ENCODE measurements at regions not wholly inside any gene's neighbourhood (a gene's known extent, or its start where the extent isn't known, plus 50 kb on each side); places are given as distances from the start of the nearest gene placed in this dataset.

DNA sequence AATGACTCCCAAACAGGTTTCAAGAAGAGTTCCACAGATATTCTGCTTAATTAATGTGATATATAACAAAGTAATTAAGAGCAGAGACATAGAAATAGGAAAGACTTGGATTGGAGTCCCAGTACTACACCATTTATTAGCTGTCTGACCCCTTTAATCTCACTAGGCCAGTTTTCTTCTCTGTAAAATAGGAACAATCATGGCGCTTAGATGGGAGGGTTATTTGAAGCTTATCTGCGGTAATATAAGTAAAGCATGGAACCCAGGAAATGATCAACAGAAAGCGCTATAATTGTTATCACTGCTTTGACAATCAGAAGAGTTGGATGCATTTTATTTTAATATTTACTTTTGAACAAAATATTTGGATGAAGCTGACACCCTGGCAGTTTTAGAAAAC, 71.3 kb upstream of the IFNE start:
- Histone ChIP-seq H3K79me1 (ENCODE audit: low read length) (no peaks in the 10 kb centered on the region), H3K4ac (ENCODE audit: low read depth, low read length) (no peak overlapping the region), H3K4me3 (ENCODE audit: low read length) (no peak overlapping the region), H2AK5ac (ENCODE audit: low read length) (no peak overlapping the region), H3K27me3 (ENCODE audit: insufficient read depth, low read length, poor library complexity) (no peaks in the 10 kb centered on the region), H4K8ac (ENCODE audit: low read depth, low read length) (no peak overlapping the region), H2BK5ac (ENCODE audit: low read length) (no peak overlapping the region), H2BK15ac (replicated peaks; ENCODE audit: low read depth) (no peak overlapping the region), H3K79me2 (ENCODE audit: control insufficient read depth, insufficient read depth, low read length) (no peaks in the 10 kb centered on the region), H3K4me1 (ENCODE audit: control insufficient read depth, low read depth, low read length) (peaks cover 3% of the 10 kb centered on the region), H3K9ac (ENCODE audit: low read length) (no peak overlapping the region), H3K36me3 (ENCODE audit: control insufficient read depth, insufficient read depth, low read length) (no peaks in the 10 kb centered on the region), H3K27ac (ENCODE audit: low read depth, low read length) (no peak overlapping the region), H2BK120ac (ENCODE audit: low read depth, low read length) (no peak overlapping the region), H4K5ac (ENCODE audit: low read length) (no peak overlapping the region), H3K56ac (ENCODE audit: low read length) (no peak overlapping the region), H3K4me2 (ENCODE audit: low read length) (no peak overlapping the region), H3K23ac (ENCODE audit: low read length) (no peak overlapping the region), H3K18ac (ENCODE audit: low read length) (no peak overlapping the region)
- no CpG with 5 or more reads among the region's 3 CpGs for WGBS (ENCODE audit: extremely low coverage, insufficient coverage, low lambda C conversion rate)
- no peak for DNase-seq

DNA sequence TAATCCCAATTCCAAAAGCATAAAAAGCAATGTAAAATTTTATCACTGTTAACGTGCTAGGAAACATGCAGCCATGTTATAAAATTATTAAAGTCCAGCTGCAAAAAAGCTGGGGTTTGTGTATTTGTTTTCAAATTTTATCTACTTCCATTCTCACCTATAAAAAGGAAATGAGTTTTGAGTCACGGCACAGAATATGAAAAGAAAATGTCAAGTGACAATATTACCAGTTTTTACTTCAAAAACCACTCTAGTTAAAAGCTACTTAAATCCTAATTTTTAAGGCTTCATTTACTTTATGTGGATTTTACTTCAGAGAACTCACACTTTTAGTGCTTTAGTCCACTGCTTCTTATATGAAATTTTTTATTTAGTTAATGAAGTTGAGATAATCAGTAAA, 72.7 kb upstream of the IFNE start:
- no peak for DNase-seq
- Histone ChIP-seq H2BK5ac (ENCODE audit: low read length) (no peak overlapping the region), H3K4me3 (ENCODE audit: low read length) (no peak overlapping the region), H3K79me1 (ENCODE audit: low read length) (no peaks in the 10 kb centered on the region), H3K4me1 (ENCODE audit: control insufficient read depth, low read depth, low read length) (peaks cover 3% of the 10 kb centered on the region), H3K9ac (ENCODE audit: low read length) (no peak overlapping the region), H3K4me2 (ENCODE audit: low read length) (no peak overlapping the region), H4K8ac (ENCODE audit: low read depth, low read length) (no peak overlapping the region), H3K4ac (ENCODE audit: low read depth, low read length) (no peak overlapping the region), H2BK120ac (ENCODE audit: low read depth, low read length) (no peak overlapping the region), H3K23ac (ENCODE audit: low read length) (no peak overlapping the region), H3K27me3 (ENCODE audit: insufficient read depth, low read length, poor library complexity) (no peaks in the 10 kb centered on the region), H3K36me3 (ENCODE audit: control insufficient read depth, insufficient read depth, low read length) (no peaks in the 10 kb centered on the region), H3K79me2 (ENCODE audit: control insufficient read depth, insufficient read depth, low read length) (no peaks in the 10 kb centered on the region), H4K5ac (ENCODE audit: low read length) (no peak overlapping the region), H2BK15ac (replicated peaks; ENCODE audit: low read depth) (no peak overlapping the region), H3K18ac (ENCODE audit: low read length) (no peak overlapping the region), H3K27ac (ENCODE audit: low read depth, low read length) (no peak overlapping the region), H2AK5ac (ENCODE audit: low read length) (no peak overlapping the region), H3K56ac (ENCODE audit: low read length) (no peak overlapping the region)
- no CpG with 5 or more reads among the region's 2 CpGs for WGBS (ENCODE audit: extremely low coverage, insufficient coverage, low lambda C conversion rate)

DNA sequence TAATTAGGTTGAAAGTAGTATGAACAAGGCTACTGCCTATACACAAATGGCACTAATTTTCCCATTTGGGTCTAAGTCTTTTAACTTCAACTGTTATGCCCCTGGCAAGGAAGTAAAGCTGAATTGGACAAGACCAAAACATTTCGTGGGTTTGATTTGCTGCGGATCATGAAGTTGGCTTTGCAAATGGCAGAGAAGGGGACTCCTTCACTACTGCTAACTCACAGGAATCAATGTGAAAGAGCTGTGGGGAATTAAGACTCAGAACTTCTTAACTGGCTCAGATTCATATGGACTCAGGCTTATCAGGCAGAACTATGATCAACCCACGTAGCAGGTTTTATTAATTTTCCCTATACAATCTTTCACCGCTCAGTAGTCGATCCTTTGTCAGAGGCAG, 73.8 kb upstream of the IFNE start:
- no peak overlapping the region for H3K56ac ChIP-seq (ENCODE audit: low read length)
- H4K8ac ChIP-seq (ENCODE audit: low read depth, low read length), result no peak overlapping the region
- H3K79me1 ChIP-seq (ENCODE audit: low read length), result no peaks in the 10 kb centered on the region
- no peak overlapping the region for H3K4ac ChIP-seq (ENCODE audit: low read depth, low read length)
- no peak overlapping the region for H3K4me2 ChIP-seq (ENCODE audit: low read length)
- no peak overlapping the region for H3K9ac ChIP-seq (ENCODE audit: low read length)
- no peak overlapping the region for H3K23ac ChIP-seq (ENCODE audit: low read length)
- H3K4me3 ChIP-seq (ENCODE audit: low read length), result no peak overlapping the region
- no peak overlapping the region for H2BK120ac ChIP-seq (ENCODE audit: low read depth, low read length)
- no peaks in the 10 kb centered on the region for H3K27me3 ChIP-seq (ENCODE audit: insufficient read depth, low read length, poor library complexity)
- no peaks in the 10 kb centered on the region for H3K79me2 ChIP-seq (ENCODE audit: control insufficient read depth, insufficient read depth, low read length)
- no CpG with 5 or more reads among the region's 5 CpGs for WGBS (ENCODE audit: extremely low coverage, insufficient coverage, low lambda C conversion rate)
- no peak overlapping the region for H2AK5ac ChIP-seq (ENCODE audit: low read length)
- H3K18ac ChIP-seq (ENCODE audit: low read length), result peak overlapping the region; percentile 39
- no peaks in the 10 kb centered on the region for H3K36me3 ChIP-seq (ENCODE audit: control insufficient read depth, insufficient read depth, low read length)
- no peak overlapping the region for H3K27ac ChIP-seq (ENCODE audit: low read depth, low read length)
- DNase-seq, result no peak
- H2BK5ac ChIP-seq (ENCODE audit: low read length), result no peak overlapping the region
- no peak overlapping the region for H2BK15ac ChIP-seq (replicated peaks; ENCODE audit: low read depth)
- peaks cover 3% of the 10 kb centered on the region for H3K4me1 ChIP-seq (ENCODE audit: control insufficient read depth, low read depth, low read length)
- no peak overlapping the region for H4K5ac ChIP-seq (ENCODE audit: low read length)

DNA sequence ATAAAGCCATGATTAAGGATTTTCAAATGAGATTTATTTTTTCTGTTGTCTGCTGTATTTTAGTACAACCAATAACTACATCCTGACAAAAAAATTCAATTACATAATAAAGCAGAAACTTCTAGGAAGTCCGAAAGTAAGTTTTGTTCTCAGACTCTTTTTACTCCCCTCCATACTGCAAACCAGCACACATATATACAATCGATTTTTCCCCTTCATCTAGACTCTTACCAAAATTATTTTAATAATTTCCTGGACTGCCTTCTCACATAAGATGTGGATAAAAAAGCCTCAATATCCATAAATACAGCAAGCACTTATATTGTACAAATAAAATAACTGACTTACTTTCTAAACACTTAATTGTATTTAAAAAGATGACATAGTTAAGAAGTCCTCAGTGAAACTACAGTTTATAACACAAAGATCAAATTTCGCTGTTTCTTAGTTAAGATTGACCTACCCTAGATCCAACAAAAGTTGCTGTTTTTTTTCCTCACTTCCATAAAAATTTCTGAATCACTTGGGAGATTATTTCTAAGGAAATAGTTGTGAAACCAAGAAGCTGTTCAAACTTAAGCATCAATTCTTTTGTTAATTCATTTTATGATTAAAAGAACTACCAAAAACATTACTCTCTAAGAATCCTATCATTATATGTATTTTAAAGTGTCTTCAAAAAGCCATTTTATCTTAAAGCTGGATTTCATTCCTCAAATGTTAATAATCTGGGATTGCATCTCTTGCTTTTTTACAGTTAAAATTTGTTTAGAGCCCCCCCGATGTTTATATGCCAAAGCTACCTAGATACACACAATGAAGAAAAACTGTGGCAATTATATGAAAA, 74.7 kb upstream of the IFNE start:
- Histone ChIP-seq H2BK15ac (replicated peaks; ENCODE audit: low read depth) (no peak overlapping the region), H4K5ac (ENCODE audit: low read length) (no peak overlapping the region), H3K4ac (ENCODE audit: low read depth, low read length) (no peak overlapping the region), H3K4me1 (ENCODE audit: control insufficient read depth, low read depth, low read length) (peaks cover 3% of the 10 kb centered on the region), H3K23ac (ENCODE audit: low read length) (no peak overlapping the region), H3K4me3 (ENCODE audit: low read length) (no peak overlapping the region), H3K79me1 (ENCODE audit: low read length) (no peaks in the 10 kb centered on the region), H3K27ac (ENCODE audit: low read depth, low read length) (no peak overlapping the region), H2BK5ac (ENCODE audit: low read length) (no peak overlapping the region), H4K8ac (ENCODE audit: low read depth, low read length) (no peak overlapping the region), H3K9ac (ENCODE audit: low read length) (no peak overlapping the region), H3K79me2 (ENCODE audit: control insufficient read depth, insufficient read depth, low read length) (no peaks in the 10 kb centered on the region), H2AK5ac (ENCODE audit: low read length) (no peak overlapping the region), H2BK120ac (ENCODE audit: low read depth, low read length) (no peak overlapping the region), H3K36me3 (ENCODE audit: control insufficient read depth, insufficient read depth, low read length) (no peaks in the 10 kb centered on the region), H3K4me2 (ENCODE audit: low read length) (no peak overlapping the region), H3K27me3 (ENCODE audit: insufficient read depth, low read length, poor library complexity) (no peaks in the 10 kb centered on the region), H3K56ac (ENCODE audit: low read length) (no peak overlapping the region), H3K18ac (ENCODE audit: low read length) (no peak overlapping the region)
- no peak for DNase-seq
- no CpG with 5 or more reads among the region's 4 CpGs for WGBS (ENCODE audit: extremely low coverage, insufficient coverage, low lambda C conversion rate)

DNA sequence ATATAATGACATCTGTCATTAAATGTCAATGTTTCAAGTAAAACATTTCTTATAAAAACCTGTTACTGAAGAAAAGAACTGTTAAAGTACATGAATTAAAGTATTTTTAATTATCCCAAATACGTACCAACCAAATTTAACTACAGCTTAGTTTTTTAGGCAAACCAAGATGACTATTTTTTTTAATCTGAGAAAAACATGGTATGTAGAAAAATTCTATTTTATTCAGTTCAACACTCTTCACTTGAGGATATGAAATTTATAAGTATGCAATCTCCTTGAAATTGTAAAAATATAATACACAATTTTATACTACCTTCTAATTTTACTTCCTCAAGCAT, 75.3 kb upstream of the IFNE start:
- Histone ChIP-seq H3K4ac (ENCODE audit: low read depth, low read length) (no peak overlapping the region), H4K5ac (ENCODE audit: low read length) (no peak overlapping the region), H3K56ac (ENCODE audit: low read length) (no peak overlapping the region), H2BK5ac (ENCODE audit: low read length) (no peak overlapping the region), H2BK120ac (ENCODE audit: low read depth, low read length) (no peak overlapping the region), H3K27ac (ENCODE audit: low read depth, low read length) (no peak overlapping the region), H3K36me3 (ENCODE audit: control insufficient read depth, insufficient read depth, low read length) (no peaks in the 10 kb centered on the region), H3K9ac (ENCODE audit: low read length) (no peak overlapping the region), H3K4me3 (ENCODE audit: low read length) (no peak overlapping the region), H4K8ac (ENCODE audit: low read depth, low read length) (no peak overlapping the region), H3K4me1 (ENCODE audit: control insufficient read depth, low read depth, low read length) (peaks cover under 1% of the 10 kb centered on the region), H2BK15ac (replicated peaks; ENCODE audit: low read depth) (no peak overlapping the region), H3K27me3 (ENCODE audit: insufficient read depth, low read length, poor library complexity) (no peaks in the 10 kb centered on the region), H3K23ac (ENCODE audit: low read length) (no peak overlapping the region), H2AK5ac (ENCODE audit: low read length) (no peak overlapping the region), H3K79me2 (ENCODE audit: control insufficient read depth, insufficient read depth, low read length) (no peaks in the 10 kb centered on the region), H3K79me1 (ENCODE audit: low read length) (no peaks in the 10 kb centered on the region), H3K18ac (ENCODE audit: low read length) (no peak overlapping the region), H3K4me2 (ENCODE audit: low read length) (no peak overlapping the region)
- no CpG with 5 or more reads among the region's 1 CpG for WGBS (ENCODE audit: extremely low coverage, insufficient coverage, low lambda C conversion rate)
- DNase-seq, result no peak

DNA sequence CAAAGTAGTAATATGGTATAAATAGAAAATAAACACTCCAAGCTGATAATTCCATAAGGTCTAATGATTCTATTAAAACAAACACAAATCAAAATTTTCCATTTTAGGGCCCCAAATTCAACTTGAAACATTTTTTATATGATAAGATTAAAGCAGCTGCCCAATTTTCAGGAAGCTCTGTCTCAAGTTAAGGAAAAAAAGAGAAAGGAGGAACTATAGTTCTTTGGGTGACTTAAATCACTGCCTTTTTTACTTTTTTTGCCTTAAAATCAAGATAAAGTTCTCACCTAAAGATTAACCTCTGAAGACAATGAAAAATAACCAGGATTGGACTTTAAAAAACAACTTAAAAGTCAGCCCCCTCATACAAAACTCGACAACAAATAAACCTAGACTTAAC, 76.0 kb upstream of the IFNE start:
- no CpG with 5 or more reads among the region's 1 CpG for WGBS (ENCODE audit: extremely low coverage, insufficient coverage, low lambda C conversion rate)
- H2BK15ac ChIP-seq (replicated peaks; ENCODE audit: low read depth), result no peak overlapping the region
- no peak overlapping the region for H3K18ac ChIP-seq (ENCODE audit: low read length)
- H3K27me3 ChIP-seq (ENCODE audit: insufficient read depth, low read length, poor library complexity), result no peaks in the 10 kb centered on the region
- H3K4ac ChIP-seq (ENCODE audit: low read depth, low read length), result no peak overlapping the region
- no peaks in the 10 kb centered on the region for H3K36me3 ChIP-seq (ENCODE audit: control insufficient read depth, insufficient read depth, low read length)
- no peaks in the 10 kb centered on the region for H3K79me1 ChIP-seq (ENCODE audit: low read length)
- no peaks in the 10 kb centered on the region for H3K79me2 ChIP-seq (ENCODE audit: control insufficient read depth, insufficient read depth, low read length)
- H3K4me1 ChIP-seq (ENCODE audit: control insufficient read depth, low read depth, low read length), result no peaks in the 10 kb centered on the region
- no peak overlapping the region for H2BK120ac ChIP-seq (ENCODE audit: low read depth, low read length)
- H3K23ac ChIP-seq (ENCODE audit: low read length), result no peak overlapping the region
- no peak overlapping the region for H3K4me2 ChIP-seq (ENCODE audit: low read length)
- no peak for DNase-seq
- no peak overlapping the region for H2BK5ac ChIP-seq (ENCODE audit: low read length)
- H2AK5ac ChIP-seq (ENCODE audit: low read length), result no peak overlapping the region
- H3K27ac ChIP-seq (ENCODE audit: low read depth, low read length), result no peak overlapping the region
- H3K4me3 ChIP-seq (ENCODE audit: low read length), result no peak overlapping the region
- no peak overlapping the region for H3K9ac ChIP-seq (ENCODE audit: low read length)
- H3K56ac ChIP-seq (ENCODE audit: low read length), result no peak overlapping the region
- H4K8ac ChIP-seq (ENCODE audit: low read depth, low read length), result no peak overlapping the region
- H4K5ac ChIP-seq (ENCODE audit: low read length), result no peak overlapping the region
